Hypothalamus (tissue), 51 donors: ENCODE measurements at regions not wholly inside any gene's neighbourhood (a gene's known extent, or its start where the extent isn't known, plus 50 kb on each side); places are given as distances from the start of the nearest gene placed in this dataset.

Source experiments
- DNase-seq, 51 donors: peaks; one replicate each; lab custom pipeline; 2025; lab: John Stamatoyannopoulos, UW

- no peak for DNase-seq
These were observed 530.4 kb upstream of the TENM4 start for GRCh38 chr11:79971255-79971654.

- DNase-seq: no peak
These were observed 525.8 kb upstream of the TENM4 start for GRCh38 chr11:79966592-79966991.

- no peak for DNase-seq
These were observed 523.2 kb upstream of the TENM4 start for GRCh38 chr11:79963856-79964645.

DNA sequence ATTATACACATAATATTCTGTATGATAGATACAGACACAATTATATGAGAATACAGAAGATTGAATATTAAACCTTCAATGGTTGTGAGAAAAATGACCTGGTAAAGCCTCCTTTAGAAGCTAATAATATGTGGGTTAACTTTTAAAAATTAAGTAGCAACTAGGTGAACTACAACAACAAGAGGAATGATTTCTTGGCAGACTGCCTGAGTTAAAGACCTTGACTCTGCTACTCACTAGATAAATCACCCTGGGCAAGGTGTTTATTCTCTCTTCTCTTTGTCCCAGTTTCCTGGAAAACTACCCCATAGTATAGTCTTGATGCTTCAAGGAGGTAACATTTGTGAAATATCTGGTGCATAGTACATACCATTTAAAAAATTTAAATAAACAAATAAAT is 519.6 kb upstream of the TENM4 start:
- DNase-seq: no peak

GRCh38 chr11:79959318-79959717 is 518.5 kb upstream of the TENM4 start:
- no peak for DNase-seq

GRCh38 chr11:79957702-79958101 is 516.9 kb upstream of the TENM4 start:
- DNase-seq: no peak

DNA sequence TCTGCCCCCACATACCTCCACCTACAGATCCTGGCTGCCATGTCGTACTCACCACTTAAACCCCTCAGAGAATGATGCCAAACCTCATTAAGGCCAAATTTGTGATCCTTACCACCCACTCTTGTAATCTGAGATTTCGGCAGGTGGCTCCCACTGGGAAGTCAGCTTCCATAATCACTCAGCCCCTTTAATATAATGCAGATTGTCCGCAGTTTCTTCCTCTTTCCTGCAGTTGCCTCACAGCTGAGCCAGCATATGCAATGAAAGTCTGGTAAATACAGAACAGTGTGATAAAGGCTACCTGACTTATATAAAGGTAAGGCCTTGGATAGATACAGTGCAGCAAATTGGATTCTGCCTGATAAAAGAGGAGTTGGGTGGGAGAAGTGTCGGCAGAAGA is 515.2 kb upstream of the TENM4 start:
- no peak for DNase-seq

GRCh38 chr11:79953629-79954028 is 512.8 kb upstream of the TENM4 start:
- DNase-seq: no peak

DNA sequence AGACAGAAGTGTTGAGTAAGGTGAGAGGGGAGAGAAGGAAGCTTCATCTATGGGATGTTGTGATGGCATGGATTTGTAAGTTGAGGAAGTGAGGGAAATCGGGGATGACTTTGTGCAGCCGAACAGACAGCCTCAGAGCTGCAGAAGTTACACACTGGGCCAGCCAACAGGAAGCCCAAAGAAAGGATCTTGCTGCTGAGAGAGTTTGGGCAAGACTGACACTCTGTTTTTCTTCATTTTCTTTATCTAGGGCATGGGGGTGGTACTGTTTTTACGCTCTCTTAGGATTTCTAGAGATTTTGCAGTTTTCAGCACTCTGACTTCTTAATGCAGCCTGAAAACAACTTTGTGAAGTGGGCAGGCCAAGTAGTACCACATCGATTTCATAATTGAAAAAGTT is 509.9 kb upstream of the TENM4 start:
- no peak for DNase-seq

- DNase-seq: no peak
These were observed 509.3 kb upstream of the TENM4 start for GRCh38 chr11:79950172-79950571.

GRCh38 chr11:79949574-79949973 is 508.7 kb upstream of the TENM4 start:
- no peak for DNase-seq

- no peak for DNase-seq
These were observed 501.8 kb upstream of the TENM4 start for GRCh38 chr11:79942646-79943045.

DNA sequence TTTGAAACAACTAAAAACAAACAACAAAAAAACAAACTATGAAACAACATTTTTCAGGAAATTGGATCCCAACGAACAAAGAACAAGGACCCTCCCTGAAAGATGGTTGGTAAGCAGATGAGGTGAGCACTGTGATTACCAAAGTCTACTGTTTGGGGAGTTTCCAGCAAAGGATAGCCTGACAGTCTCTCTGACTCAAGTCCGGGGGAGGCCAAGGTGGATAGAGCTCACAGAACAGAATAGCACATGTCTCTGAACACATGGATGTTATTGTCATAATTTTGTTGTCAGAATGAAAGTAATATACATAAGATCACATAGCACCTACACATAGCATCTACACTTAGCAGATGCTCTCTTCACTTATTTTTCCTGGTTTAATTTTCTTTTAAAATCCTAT is 501.3 kb upstream of the TENM4 start:
- DNase-seq: no peak

GRCh38 chr11:79940974-79941735 is 500.3 kb upstream of the TENM4 start:
- no peak for DNase-seq

- no peak for DNase-seq
These were observed 499.3 kb upstream of the TENM4 start for GRCh38 chr11:79940165-79940564.

DNA sequence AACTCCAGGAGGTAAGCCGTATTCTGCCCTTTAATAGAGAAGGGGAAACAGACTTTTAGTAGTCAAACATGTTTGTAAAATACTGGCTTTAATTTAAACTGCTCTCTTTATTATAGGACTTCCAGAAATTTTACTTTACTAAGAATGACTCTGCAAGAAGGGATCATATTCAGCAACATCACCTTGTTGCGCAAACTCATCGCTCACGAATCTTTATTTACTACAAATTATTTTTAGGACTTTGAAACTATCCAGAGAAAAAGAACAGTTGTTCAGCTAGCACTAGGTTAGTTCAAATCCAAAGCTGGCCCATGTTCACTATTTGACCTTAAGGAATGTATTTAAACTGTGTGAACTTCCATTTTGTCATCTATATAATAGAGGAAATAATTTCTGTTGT is 498.3 kb upstream of the TENM4 start:
- DNase-seq: no peak

GRCh38 chr11:79937676-79938334 is 497.0 kb upstream of the TENM4 start:
- no peak for DNase-seq

- no peak for DNase-seq
These were observed 491.8 kb upstream of the TENM4 start for GRCh38 chr11:79932612-79933011.

- DNase-seq: no peak
These were observed 490.9 kb upstream of the TENM4 start for GRCh38 chr11:79931692-79932091.

DNA sequence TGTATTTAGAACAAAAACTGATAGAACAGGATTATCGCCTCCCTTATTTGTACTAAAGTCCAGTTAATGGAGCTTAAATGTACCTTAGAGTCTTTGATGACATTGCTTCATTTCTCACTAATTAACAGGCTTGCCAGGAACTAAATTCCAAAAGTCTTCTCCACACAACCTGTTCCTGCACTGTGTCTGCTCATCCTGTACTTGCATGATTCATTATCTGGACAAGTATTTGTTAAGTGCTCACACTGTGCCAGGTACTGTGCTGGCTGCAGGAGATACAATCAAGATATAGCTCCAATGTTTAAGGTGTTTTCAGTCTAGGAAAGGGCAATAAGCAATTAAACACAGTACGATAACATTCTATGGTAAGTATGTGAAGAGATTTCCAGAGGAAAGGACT is 485.9 kb upstream of the TENM4 start:
- DNase-seq: no peak

- no peak for DNase-seq
These were observed 484.7 kb upstream of the TENM4 start for GRCh38 chr11:79925570-79925969.

GRCh38 chr11:79922641-79923040 is 481.8 kb upstream of the TENM4 start:
- no peak for DNase-seq
